ENCODE measurements at regions not wholly inside any gene's neighbourhood (a gene's known extent, or its start where the extent isn't known, plus 50 kb on each side); places are given as distances from the start of the nearest gene placed in this dataset.

DNA sequence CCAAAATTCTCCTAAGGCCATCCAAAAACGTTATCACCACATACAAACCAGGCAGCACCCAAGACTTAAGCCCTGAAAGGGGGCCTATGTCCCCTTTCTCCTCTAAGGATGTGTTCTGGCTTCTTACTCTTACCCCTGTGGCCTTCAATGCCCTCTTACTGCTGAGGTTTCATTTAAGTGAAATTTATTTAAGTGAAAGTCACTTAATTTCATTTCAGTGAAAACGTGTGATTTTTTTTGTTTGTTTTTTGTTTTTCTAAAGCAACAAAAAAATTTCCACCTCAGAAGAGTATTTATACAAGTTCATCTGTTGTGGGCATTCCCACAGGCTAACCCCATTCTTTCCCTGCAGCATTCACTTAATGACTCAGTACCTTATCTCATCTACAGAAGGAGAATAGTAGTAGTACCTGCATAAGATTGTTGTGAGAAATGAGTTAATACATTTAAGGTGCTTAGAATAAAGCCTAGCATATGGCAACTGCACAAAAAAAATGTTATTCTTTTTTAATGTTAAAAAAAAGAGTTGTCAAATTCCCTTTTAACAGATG lies 220.6 kb downstream of the CHRM3 start:
- intact Hi-C loops (cut with DNase I) = no loop called here
- WGBS, 3 donors = 56 to 71% (median 66%) methylated on average over 2 of the region's 2 CpGs
- DNase-seq (no peak), ATAC-seq (no peak)
- no peaks in the 10 kb centered on the region for H3K27me3 ChIP-seq (ENCODE audit: insufficient read depth in 3 of 3, low read length in 2 of 3)
- no peak overlapping the region for H3K27ac ChIP-seq
- no peaks in the 10 kb centered on the region for H3K36me3 ChIP-seq (ENCODE audit: insufficient read depth in 1 of 2, low read depth in 1 of 2)
- no peak overlapping the region for H3K4me3 ChIP-seq
- TF ChIP-seq, protein P1, sequence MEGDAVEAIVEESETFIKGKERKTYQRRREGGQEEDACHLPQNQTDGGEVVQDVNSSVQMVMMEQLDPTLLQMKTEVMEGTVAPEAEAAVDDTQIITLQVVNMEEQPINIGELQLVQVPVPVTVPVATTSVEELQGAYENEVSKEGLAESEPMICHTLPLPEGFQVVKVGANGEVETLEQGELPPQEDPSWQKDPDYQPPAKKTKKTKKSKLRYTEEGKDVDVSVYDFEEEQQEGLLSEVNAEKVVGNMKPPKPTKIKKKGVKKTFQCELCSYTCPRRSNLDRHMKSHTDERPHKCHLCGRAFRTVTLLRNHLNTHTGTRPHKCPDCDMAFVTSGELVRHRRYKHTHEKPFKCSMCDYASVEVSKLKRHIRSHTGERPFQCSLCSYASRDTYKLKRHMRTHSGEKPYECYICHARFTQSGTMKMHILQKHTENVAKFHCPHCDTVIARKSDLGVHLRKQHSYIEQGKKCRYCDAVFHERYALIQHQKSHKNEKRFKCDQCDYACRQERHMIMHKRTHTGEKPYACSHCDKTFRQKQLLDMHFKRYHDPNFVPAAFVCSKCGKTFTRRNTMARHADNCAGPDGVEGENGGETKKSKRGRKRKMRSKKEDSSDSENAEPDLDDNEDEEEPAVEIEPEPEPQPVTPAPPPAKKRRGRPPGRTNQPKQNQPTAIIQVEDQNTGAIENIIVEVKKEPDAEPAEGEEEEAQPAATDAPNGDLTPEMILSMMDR (IDR thresholded peaks at IDR 0.05) = no peak
- no peaks in the 10 kb centered on the region for H3K9me3 ChIP-seq
- H3K4me1 ChIP-seq = no peaks in the 10 kb centered on the region

DNA sequence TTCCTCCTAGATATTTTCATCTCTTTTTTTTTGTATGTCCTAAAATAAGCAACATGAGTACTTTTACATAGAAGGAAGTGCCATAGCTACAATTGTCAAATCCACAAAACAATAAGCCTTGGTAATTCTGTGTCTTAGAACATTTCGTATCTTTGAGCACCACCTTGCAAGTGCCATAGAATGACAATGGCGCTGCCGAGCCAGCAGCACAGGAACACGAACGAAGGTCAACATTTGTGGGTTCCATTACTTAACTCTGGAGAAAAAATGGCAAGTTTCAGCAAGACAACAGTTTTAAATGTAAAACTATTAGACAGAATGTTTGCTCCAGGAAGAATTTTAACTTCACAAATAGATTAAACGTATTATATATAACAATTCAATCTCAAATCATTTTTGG lies 222.1 kb downstream of the CHRM3 start:
- Histone ChIP-seq H3K9me3 (no peaks in the 10 kb centered on the region), H3K27ac (no peak overlapping the region), H3K36me3 (ENCODE audit: insufficient read depth in 1 of 2, low read depth in 1 of 2) (no peaks in the 10 kb centered on the region), H3K4me1 (no peaks in the 10 kb centered on the region), H3K4me3 (no peak overlapping the region), H3K27me3 (ENCODE audit: insufficient read depth in 3 of 3, low read length in 2 of 3) (no peaks in the 10 kb centered on the region)
- ATAC-seq (no peak), DNase-seq (no peak)
- intact Hi-C loops (cut with DNase I) = no loop called here
- WGBS, 3 donors = 81 to 84% (median 83%) methylated on average over 6 of the region's 6 CpGs
- TF ChIP-seq, protein P1 (IDR thresholded peaks at IDR 0.05) = no peak

DNA sequence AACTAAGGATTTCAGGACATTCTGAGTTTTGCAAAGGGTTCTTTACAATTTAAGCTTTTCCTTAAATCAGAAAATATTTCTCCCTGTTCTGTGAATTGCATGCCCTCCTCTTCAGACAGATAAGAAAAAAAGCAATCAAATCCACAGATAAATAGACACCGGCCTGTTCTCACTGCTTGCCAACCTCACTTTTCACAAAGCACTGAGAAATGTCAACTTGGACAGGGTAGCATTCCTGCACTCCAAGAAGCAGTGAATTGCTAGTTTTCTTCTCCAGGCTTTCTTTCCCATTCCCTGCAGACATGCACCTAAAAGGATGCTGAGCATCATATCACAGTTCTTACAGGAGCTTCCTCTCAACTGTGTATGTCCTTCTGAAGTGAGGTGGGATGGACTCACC lies 226.0 kb downstream of the CHRM3 start:
- H3K9me3 ChIP-seq = no peaks in the 10 kb centered on the region
- intact Hi-C loops (cut with DNase I) = no loop called here
- H3K27ac ChIP-seq = no peak overlapping the region
- no peak for ATAC-seq
- no peak for DNase-seq
- H3K4me1 ChIP-seq = no peaks in the 10 kb centered on the region
- H3K4me3 ChIP-seq = no peak overlapping the region
- no peaks in the 10 kb centered on the region for H3K36me3 ChIP-seq (ENCODE audit: insufficient read depth in 1 of 2, low read depth in 1 of 2)
- TF ChIP-seq, protein P1 (IDR thresholded peaks at IDR 0.05) = no peak
- no peaks in the 10 kb centered on the region for H3K27me3 ChIP-seq (ENCODE audit: insufficient read depth in 3 of 3, low read length in 2 of 3)
- 19 to 45% (median 42%) methylated on average over 1 of the region's 1 CpG for WGBS, 3 donors

DNA sequence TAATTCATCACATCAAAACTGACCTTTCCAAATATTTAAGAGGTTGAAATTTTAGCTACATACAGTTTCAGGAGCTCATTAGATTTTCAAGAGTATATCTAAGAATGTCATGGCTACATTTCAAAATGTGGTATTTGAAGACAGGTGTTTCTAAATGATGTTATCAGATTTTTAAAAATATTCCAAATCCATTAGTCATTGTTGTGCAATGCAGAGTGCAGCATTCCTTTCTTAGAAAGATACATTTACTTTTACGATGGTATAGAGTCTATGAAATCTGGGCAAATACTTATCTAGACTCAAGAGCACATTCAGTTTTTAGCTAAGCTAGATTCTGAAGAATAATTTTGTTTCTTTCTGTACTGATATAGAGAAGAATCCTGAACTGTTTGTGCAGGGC lies 230.3 kb downstream of the CHRM3 start:
- TF ChIP-seq, protein P1 (IDR thresholded peaks at IDR 0.05) = no peak
- DNase-seq (no peak), ATAC-seq (no peak)
- intact Hi-C loops (cut with DNase I) = no loop called here
- Histone ChIP-seq H3K27ac (no peak overlapping the region), H3K4me1 (no peaks in the 10 kb centered on the region), H3K4me3 (no peak overlapping the region), H3K9me3 (no peaks in the 10 kb centered on the region), H3K36me3 (ENCODE audit: insufficient read depth in 1 of 2, low read depth in 1 of 2) (no peaks in the 10 kb centered on the region), H3K27me3 (ENCODE audit: insufficient read depth in 3 of 3, low read length in 2 of 3) (no peaks in the 10 kb centered on the region)
- WGBS, 3 donors = 6 to 29% (median 9%) methylated on average over 1 of the region's 1 CpG

DNA sequence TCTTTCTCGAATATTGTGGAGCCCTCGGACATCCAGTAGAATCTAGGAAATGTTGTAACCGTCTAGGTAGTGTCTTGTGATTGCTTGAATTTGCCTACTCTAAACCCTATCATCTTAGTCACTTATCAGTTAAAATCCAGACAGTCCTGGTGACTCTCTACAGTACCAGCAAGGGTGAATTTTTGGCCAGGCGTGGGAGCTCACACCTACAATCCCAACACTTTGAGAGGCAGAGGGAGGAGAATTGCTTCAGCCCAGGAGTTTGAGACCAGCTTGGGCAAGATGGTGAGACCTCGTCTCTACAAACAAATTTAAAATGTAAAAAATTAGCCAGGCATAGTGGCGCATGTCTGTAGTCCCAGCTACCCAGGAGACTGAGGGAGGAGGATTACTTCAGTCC lies 230.9 kb downstream of the CHRM3 start:
- H3K27me3 ChIP-seq (ENCODE audit: insufficient read depth in 3 of 3, low read length in 2 of 3) = no peaks in the 10 kb centered on the region
- no peak for ATAC-seq
- H3K36me3 ChIP-seq (ENCODE audit: insufficient read depth in 1 of 2, low read depth in 1 of 2) = no peaks in the 10 kb centered on the region
- 62 to 77% (median 71%) methylated on average over 6 of the region's 6 CpGs for WGBS, 3 donors
- intact Hi-C loops (cut with DNase I) = no loop called here
- DNase-seq = no peak
- H3K4me1 ChIP-seq = no peaks in the 10 kb centered on the region
- no peaks in the 10 kb centered on the region for H3K9me3 ChIP-seq
- no peak overlapping the region for H3K27ac ChIP-seq
- TF ChIP-seq, protein P1 (IDR thresholded peaks at IDR 0.05) = no peak
- no peak overlapping the region for H3K4me3 ChIP-seq
